Nucleus accumbens (tissue), 56 donors: ENCODE measurements at regions not wholly inside any gene's neighbourhood (a gene's known extent, or its start where the extent isn't known, plus 50 kb on each side); places are given as distances from the start of the nearest gene placed in this dataset.
A peak's percentile ranks its signal among the peaks of the same experiment; 100 is the strongest.

Experiments used
- DNase-seq, 56 donors: peaks; one replicate each; lab custom pipeline; 2025; lab: John Stamatoyannopoulos, UW

GRCh38 chr16:76612497-76612896 is 335.3 kb downstream of the CNTNAP4 start:
- DNase-seq, result no peak

DNA sequence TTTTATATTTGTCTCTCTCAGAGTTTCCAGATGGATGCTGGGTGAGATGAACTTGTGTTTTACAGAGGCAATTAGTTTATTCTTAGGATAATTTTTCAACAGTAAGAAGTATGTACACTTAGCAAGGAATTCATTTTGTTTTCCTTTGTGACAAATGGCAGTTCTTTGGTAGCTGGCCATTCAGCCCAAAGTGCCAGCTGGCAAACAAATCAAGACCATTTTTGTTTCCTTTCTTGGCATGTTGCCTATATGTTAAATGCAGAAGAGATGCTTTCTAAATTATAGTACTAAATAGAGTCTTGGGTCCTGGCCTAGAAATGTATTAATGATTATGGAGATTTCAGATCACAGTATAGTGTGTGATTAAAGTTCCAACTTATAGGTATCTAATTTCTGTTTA is 337.1 kb downstream of the CNTNAP4 start:
- DNase-seq, result peak in 15 of 56 donors; percentile 0 to 28 (median 6)

DNA sequence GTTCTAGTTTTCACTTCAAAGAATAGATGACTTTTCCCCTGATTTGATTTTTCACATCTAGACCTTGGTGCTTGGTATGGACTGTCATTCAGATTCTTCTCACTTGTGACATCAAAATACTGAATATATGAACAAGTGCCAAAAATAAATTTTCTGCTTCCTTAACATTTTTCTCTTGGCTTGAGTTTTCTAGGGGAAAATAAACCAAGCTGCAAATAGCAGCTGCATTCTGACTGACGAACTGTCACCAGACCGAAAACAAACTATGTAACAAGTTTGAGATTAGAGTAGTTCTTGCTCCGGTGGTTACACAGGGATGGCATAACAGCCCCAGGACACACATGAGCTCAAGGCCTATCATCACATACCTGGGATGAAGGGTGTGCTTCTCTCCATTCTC is 345.7 kb downstream of the CNTNAP4 start:
- no peak for DNase-seq

DNA sequence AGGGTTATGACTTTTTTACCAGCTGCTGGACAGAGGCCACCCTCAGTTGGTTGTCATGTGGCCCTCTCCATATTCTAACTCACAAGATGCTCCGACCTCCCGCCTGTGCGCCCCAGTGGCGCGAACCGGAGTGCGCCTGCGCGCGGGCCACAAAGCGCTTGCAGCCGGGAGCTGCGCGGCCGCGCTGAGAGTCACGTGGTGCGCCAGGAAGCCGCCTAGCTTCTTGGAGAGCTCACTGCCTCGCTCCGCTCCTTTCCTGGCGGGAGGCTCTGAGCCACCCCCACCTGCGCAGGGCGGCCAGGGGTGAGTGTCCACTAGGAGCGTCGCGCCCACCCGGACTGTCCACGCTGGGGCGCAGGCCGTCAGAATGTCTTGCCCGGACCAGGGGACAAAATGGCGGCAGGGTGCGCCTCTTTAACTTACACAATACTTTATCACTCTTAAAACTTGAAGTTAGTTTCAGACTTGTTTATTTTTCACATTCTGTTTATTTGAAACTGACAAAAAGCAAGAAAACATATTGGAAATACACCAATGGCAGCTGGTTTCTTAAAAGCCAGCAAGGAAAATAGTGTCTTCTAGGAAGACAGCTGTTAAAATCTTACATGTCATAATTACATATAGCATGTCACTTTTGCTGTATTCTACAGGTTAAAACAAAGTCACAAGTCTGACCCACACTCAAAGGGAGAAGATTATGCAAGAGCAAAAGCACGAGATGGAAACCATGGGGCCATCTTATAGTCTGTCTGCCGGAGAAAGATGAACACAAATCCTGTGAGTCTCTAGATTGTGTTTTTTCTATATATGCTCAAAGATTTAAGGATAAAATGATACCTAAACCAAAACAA is 357.9 kb downstream of the CNTNAP4 start:
- no peak for DNase-seq

DNA sequence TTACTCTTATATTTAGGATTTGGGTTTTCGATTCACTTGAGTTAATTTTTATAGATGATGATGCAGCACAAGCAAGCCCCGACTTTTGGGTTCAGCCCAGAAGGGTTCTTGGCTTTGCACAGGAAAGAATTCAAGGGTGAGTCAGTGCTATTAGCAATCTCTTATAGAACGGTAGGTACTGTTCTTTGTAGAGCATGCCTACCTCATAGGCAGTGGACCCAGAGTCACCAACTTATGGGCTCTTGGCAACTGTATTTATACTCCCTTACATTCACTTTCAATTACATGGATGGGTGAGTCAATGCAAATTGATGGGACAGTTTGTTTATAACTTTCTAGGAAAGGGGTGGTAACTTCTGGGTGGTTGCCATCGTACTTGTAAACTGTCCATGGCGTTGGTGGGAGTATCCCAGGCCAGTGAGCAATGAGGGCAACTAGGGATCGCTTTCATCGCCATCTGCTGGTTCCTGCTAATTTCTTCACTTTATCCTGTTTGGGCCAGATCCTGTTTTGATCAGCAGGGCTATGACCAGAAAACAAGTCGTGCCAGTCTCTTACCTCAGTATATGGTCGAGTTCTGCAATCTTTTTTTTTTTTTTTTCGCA is 362.6 kb downstream of the CNTNAP4 start:
- DNase-seq, result peak in 6 of 56 donors; percentile 0 to 10 (median 2)

DNA sequence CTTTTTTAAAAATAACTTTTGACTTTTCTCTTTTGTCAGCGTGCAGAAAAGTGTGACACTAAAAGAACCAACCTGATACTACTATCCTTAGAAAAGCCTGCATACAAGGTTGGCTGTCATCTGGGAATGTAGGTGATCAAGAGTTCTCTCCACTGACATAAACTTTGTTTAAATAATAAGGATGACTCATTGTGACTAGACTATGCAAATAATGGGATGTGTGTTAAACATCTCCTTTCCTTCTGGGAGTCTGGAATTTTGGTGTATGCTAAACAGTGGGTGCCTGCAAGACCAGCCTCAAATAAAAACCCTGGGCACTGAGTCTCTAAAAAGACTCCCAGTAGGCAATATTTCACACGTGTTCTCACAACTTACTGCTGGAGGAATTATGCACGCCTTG is 373.4 kb downstream of the CNTNAP4 start:
- no peak for DNase-seq

DNA sequence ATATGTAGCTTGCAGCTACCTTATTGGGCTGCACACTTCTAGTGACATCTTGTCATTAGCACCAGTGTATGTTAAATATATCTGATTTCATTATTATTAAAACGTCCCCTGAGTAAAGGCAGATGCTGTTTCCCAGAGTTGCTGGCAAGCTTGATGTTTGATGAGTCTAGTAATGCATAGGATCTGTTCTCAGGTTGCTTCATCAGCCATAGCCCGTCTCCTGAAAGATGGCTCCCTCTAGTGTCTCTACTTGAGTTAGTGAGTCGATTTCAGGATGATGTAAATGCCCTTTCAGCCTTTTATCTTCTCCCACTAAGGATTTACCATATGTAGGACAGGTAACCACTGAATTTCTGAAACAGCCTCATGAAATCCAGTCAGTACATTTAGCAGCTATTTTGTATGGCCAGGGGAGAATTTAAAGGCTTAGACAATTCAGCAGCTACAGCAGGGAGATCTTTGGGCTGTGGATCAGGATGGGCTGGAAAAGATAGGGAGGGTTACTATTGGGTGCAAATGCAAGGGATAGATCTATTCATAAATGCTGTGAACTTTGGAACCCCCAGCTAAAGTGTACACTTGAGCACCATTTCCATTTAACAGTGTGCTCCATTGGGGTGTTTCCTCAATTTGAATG is 376.3 kb downstream of the CNTNAP4 start:
- peak in 28 of 56 donors; percentile 1 to 46 (median 12) for DNase-seq

GRCh38 chr16:76654088-76654820 is 377.1 kb downstream of the CNTNAP4 start:
- peak in 1 of 56 donors; percentile 2 for DNase-seq

DNA sequence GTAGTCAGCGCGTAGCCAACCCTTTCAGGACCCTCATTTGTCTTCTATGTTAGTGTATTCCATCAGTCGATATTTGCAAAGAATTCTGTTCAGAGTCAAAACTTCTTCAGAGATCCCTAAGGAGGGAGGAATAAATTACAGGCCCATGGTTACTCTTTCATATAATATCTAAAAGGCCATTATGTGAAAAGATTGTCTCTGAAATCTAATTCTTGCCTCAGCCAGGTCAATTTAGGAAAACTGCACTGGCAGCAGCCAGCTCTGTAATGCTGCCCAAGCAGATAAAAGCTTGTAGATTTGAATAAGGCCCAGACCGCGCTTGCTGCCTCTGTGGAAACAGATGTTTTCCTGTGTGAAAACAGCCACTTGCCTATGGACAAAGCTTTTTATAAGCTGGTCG is 379.8 kb downstream of the CNTNAP4 start:
- DNase-seq, result no peak

DNA sequence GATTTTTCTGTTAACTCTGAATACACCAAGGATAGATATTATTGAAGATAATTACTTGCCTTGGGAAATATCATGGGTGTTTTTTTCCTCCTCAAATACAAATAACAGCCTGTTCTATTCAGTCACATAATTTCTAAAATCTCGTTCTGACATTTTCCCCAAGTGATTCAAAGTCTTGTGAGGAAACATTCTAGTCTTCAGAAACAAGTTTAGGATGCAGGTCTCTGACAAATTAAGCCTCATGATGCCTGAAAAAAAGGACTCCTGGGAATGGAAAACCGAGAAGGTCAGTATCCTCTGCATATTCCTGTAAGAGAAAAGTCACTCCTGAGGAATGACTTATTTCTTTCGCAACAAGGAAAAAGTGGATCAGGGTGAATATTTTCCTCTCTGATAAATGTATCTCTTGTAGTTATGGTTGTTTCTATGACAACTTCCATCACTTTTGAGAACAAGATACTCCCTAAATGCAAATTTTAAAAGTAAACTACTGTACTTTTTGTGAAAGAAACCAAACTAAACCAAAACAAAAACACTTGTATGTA is 384.6 kb downstream of the CNTNAP4 start:
- no peak for DNase-seq

DNA sequence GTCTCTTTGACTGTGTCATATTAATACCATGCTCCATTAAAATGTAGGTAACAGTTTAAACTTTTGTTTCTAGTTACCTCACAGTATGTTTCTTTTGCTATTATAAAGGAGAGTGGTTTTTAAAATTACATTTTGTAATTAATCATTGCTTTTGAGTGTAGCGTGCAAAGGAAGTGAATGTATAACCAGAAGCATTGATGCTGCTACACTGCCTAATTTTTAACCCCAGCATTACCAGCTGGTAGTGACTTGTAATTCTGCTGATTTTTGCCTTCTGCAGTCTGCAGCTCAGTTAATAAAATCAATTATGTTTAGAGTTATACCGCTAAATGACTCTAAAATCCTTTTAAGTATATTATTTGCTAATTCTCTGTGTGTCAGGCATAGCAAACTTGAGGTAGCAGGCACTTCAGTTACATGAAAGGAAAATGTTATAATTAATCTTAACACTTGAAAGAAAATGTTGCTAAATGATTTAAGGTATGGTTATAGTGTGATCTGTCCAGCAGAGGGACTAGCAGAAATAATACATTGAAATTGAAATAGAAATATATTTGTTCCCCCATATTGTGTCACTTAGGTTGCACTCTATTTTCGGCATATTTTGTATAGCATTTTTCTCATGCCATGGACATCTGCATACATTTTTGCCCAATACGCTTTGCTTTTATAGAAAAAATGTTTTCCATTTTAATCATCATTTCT is 388.5 kb downstream of the CNTNAP4 start:
- no peak for DNase-seq

DNA sequence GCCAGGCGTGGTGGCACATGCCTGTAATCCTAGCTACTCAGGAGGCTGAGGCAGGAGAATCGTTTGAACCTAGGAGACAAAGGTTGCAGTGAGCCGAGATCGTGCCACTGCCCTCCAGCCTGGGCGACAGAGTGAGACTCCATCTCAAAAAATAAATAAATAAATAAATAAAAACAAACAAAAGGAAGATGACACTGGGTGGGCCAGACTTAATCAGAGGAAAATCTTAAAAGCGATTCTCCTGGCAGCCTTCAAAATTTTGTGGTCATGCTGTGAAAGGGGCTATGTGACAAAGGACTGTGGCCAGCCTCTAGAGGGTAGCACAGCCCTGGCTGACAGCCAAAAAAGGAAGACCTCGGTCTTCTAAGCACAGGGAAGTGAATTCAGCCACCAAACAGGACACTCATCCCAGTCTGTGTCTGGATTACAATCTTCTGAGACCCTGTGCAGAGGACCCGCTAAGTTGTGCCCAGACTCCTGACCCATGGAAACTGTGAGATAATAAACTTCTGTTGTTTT is 391.1 kb downstream of the CNTNAP4 start:
- no peak for DNase-seq

DNA sequence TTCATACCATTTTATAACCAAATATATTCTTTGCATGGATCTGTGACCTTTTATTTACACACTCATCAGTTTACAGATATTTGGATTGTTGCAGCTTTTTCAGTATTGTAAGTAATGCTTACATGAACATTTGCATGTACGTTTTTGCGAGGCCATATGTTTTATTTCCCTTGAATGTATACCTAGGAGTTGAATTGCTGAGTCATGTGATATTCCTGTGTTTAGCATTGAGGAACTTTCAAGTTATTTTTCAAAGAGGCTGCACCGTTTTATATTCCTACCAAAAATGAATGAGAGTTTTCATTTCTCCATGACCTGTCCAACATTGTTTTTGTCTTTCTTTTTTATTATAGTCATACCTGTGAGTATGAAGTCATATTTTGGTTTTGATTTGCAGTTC is 392.1 kb downstream of the CNTNAP4 start:
- no peak for DNase-seq

DNA sequence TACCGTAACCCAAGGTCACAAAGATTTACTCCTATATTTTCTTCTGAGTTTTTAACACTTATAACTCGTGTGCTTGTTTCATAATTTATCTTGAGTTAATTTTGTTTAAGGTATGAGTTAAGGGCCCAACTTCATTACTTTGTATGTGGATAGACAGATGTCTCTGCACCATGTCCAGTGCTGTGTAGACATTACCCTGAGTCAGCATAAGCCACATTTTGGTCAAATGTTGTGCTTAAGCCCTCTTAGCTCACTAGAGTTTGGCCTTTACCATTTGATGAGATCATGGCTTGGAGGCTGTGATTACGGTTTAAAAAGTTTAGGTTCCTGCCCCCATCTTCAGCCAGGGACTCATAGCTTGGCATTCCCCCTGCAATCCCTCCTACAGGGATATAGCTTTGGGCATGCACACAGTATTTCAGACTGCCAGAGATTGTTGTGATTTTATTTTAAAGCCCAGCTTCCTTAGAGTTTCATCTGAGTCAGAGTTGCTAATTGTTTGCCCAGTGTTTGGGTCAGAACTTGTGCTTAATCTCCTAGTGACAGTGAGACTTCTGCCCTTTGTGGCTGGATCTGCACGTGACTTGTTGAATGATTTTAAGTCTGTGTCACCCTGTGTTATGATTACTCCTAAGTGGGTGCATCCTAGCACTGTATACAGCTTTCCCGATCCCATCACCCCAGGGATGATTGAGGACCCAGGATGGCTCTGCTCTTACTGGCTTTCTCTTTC is 393.1 kb downstream of the CNTNAP4 start:
- no peak for DNase-seq

DNA sequence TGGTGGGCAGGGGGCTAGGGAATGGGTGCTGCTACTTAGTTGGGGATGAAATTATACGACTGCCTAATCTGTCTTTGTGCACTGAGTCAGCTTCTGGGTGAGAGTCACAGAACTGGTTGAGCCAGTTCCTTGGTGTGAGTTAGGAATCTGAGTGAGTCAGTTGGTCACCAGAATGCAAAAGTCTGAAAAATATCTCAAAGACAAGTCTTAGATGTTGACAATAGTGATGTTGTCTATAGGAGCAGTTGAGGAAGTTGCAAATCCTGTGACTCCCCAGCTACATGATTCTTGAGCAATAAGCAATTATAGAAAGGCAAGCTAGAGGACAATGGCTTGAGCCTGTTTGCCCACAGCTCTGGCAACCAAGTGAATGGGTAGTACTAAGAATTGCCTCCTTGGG is 399.2 kb downstream of the CNTNAP4 start:
- no peak for DNase-seq

- DNase-seq, result no peak
Measured at GRCh38 chr16:76681296-76681695, 404.1 kb downstream of the CNTNAP4 start.

DNA sequence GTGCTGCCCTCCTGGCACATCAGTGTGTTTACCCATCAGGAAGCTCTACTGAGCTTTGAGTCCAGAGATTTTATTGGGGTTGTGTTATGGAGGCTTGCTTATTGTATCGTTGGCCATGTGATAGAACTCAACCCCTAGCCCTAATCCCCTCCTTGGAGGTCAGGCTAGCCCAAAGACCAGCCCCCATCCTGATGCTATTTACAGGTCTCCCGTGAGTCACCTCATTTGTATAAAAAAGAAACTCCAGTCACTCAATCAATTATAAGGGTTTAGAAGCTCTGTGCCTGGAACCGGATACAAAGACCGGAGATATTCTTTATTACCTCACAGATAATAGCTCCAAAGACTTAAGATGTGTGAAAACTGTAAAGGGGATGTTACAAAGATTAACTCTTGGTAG is 405.9 kb downstream of the CNTNAP4 start:
- DNase-seq, result no peak

DNA sequence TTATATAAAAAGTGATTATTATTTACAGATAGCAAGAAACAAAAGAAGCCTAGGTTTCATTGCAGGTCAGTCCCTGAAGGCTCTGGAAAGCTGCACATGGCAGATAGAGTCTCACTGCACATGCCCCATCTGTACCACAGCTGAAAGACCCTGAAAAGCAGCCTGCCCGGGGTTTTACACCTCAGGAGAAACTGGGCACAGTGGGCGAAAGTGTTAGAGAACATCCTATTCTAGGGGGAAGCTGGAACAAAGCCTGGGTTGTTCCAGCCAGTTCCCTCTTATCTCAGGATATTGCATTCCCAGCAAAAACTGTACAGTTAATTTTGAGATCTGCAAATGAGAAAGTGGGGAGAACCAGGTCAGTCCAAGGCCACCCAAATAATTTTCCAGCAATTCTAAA is 419.7 kb downstream of the CNTNAP4 start:
- no peak for DNase-seq

GRCh38 chr16:76705892-76706291 is 428.7 kb downstream of the CNTNAP4 start:
- no peak for DNase-seq
